ENCODE measurements at regions not wholly inside any gene's neighbourhood (a gene's known extent, or its start where the extent isn't known, plus 50 kb on each side); places are given as distances from the start of the nearest gene placed in this dataset.

DNA sequence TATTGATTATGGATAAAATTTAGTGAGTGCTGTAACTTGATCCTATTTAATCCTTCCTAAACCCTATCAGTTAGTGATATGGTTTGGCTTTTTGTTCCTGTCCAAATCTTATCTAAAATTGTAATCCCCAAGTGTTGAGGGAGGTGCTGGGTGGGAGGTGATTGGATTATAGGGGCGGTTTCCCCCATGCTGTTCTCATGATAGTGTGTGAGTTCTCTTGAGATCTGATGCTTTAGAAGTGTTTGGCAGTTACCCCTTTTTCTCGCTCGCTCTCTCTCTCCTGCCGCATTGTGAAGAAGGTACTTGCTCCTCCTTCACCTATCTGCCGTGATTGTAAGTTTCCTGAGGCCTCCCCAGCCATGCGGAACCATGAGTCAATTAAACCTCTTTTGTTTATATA is 134.0 kb upstream of the SUCLG2 start:
- no peak for DNase-seq (ENCODE audit: low read depth)

DNA sequence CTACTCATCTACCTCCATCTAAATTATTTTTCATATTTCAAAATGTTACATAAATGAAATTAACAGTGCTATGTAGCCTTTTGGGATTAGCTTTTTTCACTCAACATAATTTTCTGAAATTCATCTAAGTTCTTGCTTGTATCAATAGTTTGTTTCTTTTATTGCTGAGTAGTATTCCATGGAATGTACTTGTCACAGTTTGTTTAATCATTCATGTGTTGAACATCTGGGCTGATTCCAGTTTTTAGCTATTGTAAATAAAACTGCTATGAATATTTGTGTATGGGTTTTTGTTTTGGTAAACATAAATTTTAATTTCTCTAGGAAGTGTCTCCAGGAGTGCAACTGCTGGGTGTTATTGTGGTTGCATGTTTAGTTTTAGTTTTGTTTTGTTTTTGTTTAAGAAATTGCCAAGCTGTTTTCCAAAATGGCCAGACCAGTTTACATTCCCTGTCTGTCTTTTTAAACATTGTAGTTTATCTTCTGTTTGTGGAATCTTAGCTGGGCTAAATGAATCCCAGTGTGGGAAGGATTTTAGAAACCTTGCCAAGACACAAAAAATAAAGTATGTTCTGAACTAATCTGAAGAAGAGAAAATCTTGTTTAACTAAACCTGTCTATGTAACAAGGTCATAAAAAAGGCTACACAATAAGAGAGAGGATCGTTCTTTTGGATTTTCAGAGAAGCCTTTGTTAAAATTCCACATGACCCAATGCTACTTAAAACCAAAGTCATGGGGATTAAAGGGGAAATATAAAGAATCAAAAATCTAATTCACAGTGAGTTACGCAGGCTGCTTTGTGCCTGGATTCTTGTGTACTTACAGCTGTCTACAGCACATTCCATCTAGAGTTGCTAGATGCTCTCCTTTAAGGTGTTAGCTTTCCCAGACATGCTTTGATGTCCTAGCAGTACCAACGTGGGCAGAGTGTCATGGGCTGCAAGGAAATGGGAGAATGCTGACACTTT is 129.2 kb upstream of the SUCLG2 start:
- DNase-seq (ENCODE audit: low read depth), result no peak

- no peak for DNase-seq (ENCODE audit: low read depth)
These were observed 127.5 kb upstream of the SUCLG2 start for GRCh38 chr3:67781871-67782270.

- DNase-seq (ENCODE audit: low read depth), result no peak
These were observed 126.8 kb upstream of the SUCLG2 start for GRCh38 chr3:67781218-67781617.

- no peak for DNase-seq (ENCODE audit: low read depth)
These were observed 120.3 kb upstream of the SUCLG2 start for GRCh38 chr3:67774676-67775075.

DNA sequence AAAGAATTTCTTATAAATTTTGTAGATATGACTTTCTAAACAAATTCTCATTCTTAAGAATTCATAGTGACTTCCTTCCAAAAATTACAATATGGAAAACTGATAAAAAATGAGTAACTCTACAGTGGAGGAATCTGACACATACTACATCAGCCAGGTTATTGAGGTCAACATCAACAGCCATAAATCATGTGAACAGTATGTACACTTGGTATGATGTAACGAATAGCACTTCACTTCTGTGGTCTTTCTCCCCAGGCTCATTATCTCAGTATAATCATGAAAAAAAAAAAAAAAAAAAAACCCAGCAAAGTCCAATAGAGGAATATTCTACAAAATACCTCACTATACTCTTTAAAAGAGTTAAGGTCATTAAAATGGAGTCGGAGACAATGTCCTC is 111.2 kb upstream of the SUCLG2 start:
- DNase-seq (ENCODE audit: low read depth), result no peak

GRCh38 chr3:67745296-67745695 is 90.9 kb upstream of the SUCLG2 start:
- no peak for DNase-seq (ENCODE audit: low read depth)

DNA sequence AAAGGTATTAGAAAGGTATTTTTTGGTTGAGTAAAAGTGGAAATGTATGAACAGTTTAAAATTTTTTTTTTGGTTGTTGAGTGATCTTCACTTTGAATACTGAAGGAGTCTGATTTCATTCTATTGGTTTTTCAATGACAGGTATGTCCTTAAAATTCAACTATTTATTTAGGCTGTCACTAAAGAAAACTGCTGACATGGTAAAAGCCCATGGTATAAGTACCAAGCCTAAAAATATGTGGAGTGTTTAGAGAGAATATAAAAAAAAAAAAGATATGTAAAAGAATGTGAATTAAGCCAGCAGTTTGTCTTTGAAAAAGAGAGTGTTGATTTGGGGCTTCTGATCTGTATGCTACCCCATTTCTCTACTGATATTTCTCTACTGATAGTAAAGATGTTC is 90.3 kb upstream of the SUCLG2 start:
- DNase-seq (ENCODE audit: low read depth), result no peak

- no peak for DNase-seq (ENCODE audit: low read depth)
These were observed 85.4 kb upstream of the SUCLG2 start for GRCh38 chr3:67739851-67740250.

DNA sequence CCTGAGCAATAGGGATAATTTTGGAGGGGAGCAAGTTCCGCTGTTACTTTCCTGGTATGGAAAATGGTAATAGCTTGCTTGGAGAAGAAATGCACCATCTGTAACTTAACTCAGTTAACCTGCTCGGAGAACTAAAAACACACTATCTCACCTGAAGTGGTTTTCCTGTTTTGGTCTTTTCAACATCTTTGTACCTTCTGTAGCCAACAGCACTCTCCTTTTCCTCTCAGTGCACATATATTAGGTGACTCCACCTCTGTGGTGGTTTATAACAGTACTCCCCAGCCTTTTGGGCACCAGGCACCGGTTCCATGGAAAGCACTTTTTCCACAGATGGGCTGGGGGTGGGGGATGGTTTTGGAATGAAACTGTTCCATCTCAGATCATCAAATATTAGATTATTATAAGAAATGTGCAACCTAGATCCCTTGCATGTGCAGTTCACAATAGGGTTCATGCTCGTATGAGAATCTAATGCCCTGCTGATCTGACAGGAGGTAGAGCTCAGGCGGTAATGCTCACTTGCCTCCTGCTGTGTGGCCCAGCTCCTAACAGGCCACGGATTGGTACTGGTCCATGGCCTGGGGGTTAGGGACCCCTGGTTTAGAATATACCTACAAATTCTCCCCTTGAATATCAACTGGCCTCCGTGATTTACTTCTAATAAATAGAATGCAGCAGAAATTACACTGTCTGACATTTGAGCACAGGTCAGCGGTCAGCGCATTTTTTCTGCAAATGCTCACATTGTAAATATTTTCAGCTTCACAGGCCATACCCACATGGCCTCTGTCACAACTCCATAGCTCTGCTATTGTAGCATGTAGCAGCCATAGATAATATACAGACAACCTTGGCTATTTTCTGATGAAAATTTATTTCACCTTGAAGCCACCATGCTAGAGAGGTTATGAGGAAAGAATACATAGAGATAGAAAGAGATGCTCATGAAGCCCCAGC is 83.8 kb upstream of the SUCLG2 start:
- no peak for DNase-seq (ENCODE audit: low read depth)

DNA sequence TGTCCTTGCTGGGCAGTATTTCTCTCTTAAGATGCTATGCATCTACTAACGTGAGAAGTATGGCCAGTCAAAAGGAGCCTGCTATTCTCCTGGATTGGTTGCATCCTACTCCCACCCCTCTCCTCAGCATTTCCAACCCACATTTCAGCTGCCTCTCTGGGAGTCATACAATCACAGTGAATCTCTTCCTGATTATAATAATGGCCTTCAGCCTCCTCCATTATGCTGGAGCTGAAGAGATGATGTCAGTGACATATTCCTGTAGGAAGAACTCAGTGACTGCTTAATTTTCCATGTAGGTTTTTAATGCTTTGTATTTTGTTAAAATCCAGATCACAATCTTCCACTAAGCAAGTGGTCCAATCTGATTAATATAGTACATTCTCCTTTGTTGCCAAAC is 82.7 kb upstream of the SUCLG2 start:
- no peak for DNase-seq (ENCODE audit: low read depth)

DNA sequence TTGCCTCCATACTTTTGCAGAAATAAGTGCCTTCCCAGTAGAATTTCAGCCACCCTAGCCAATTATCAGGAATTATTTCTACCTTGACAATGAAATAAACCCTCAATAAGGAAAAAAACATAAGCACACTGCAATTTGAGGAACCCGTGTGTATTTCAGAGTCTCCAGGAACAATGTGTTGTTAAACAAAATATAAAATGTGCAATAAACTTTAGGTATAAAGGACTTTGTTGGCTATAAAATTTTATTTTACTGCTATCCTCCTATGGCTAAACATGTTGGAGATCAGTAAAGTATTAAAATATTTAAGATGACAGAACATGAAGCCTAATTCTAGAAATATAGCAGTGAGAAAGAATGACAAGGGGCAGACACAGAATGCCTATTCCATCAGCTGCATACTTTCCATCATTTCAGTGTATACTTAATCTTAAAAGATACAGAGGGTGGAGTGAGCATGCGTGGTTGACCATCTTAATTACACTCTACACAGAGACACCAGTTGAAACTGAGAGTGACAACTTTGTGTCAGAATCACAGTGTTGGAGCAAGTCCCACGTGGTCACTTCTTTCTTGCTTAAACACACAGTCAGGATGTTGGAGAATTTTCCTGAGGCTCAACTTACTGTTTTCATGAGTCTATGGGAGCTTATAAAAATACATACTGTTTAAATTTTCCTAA is 79.0 kb upstream of the SUCLG2 start:
- no peak for DNase-seq (ENCODE audit: low read depth)

DNA sequence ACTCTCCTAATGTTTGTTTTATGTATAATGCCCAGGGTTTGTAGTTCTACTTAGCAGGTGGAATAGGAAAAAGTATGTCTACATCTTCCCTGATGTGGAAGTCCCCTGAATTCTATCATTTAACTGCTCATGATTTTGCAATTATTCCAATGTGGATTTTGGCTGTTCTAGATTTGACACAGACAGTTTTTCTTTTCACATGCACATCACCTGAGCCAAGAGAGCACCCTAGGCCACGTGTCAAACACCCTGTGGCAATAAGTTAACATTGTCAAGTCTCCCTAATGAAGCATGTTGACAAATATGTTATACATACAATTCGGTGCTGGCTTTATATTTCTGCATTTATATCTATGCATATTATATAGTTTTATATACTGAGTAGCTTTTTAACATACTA is 70.0 kb upstream of the SUCLG2 start:
- DNase-seq (ENCODE audit: low read depth), result no peak

- DNase-seq (ENCODE audit: low read depth), result no peak
These were observed 69.5 kb upstream of the SUCLG2 start for GRCh38 chr3:67723863-67724262.

- DNase-seq (ENCODE audit: low read depth), result no peak
These were observed 64.9 kb upstream of the SUCLG2 start for GRCh38 chr3:67719333-67719732.

DNA sequence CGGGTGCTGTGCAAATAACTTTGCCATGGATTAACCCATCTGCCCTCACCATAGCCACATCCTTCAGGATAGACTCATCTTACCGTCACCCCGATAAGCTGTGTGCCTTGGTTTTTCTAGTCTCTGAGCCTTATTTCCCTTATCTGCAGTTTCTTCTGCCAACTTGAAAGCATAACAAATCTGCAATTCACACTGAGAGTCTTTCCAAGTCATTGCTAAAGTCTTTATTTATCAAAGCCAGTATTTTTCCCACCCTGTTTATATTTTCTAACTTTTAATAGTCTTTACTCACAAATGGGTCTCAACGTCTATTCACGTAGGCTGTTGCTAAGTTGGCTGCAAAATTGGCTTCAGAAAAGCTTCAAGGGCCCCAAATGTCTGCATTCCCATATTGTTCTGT is 61.6 kb upstream of the SUCLG2 start:
- no peak for DNase-seq (ENCODE audit: low read depth)

- no peak for DNase-seq (ENCODE audit: low read depth)
These were observed 59.5 kb upstream of the SUCLG2 start for GRCh38 chr3:67713764-67714469.

GRCh38 chr3:67712259-67712658 is 57.8 kb upstream of the SUCLG2 start:
- DNase-seq (ENCODE audit: low read depth), result no peak

- DNase-seq (ENCODE audit: low read depth), result no peak
These were observed 56.0 kb upstream of the SUCLG2 start for GRCh38 chr3:67710396-67710795.

DNA sequence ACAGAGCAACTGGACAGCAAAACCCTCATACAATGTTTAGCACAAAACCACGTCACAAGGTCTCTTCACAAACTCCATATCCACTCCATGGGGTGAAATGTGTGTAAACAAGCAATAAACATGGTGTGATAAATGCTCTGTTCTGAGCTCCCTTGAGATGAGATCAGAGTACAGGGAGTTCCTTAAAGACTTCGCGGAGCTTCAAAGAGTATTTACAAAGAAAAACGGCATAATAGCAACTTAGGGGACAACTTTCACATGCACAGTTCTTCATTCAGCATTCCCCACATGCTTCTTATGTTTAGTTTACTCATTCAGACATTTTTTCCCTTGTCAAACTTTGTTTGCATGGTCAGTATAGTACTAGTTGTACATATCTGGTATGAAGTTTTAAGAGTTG is 52.5 kb upstream of the SUCLG2 start:
- no peak for DNase-seq (ENCODE audit: low read depth)

DNA sequence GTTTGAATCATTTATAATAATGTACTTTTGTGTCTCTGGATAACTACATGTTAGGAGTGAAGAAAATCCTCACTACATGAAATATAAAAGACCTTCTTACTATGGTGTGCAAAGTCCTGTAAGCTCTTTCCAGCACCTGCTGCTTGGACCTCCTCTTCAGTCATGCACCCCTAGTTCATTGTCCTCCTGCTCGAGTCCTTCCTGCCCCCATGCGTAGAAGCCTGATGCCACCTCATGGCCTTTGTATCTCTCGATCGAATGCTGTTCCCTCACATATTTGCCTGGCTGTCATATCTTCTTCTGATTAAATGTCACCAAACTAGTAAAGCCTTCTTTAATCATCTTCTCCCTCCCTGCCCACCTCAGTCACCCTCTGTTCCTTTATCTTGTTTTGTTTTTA is 49.9 kb upstream of the SUCLG2 start:
- DNase-seq (ENCODE audit: low read depth), result no peak

Measured in stimulated activated CD8-positive, alpha-beta memory T cell treated with anti-CD3 and anti-CD28 coated beads, Interleukin-12 subunit alpha, Interleukin-12 subunit beta, amount 100 ng/mL, for 4 hours (primary cell).